IMR-90 (cell line): ENCODE measurements at regions not wholly inside any gene's neighbourhood (a gene's known extent, or its start where the extent isn't known, plus 50 kb on each side); places are given as distances from the start of the nearest gene placed in this dataset.

Experiments used
- ATAC-seq: fragments of 200-7000 bp; cut with Tn5 transposase; 2 replicates; pipeline ENCODE4 v1.9.1; 2020; ENCODE audit warnings: low read depth, mild to moderate bottlenecking, moderate library complexity
- BruUV-seq: library from RNA; stranded (reverse); fragments of 400-500 nt; replicated peaks from 2 replicates; lab custom pipeline; 2021; lab: Mats Ljungman, UMichigan
- CTCF ChIA-PET: fragments of 300-600 bp; formaldehyde crosslinking; extraction: SDS; loops from one replicate; lab custom pipeline; 2021; ENCODE audit warnings: antibody characterized with exemption; lab: Yijun Ruan, JAX
- POLR2A ChIA-PET: fragments of 300-600 bp; sonication (Branson Sonifier 250); formaldehyde crosslinking; loops from one replicate; lab custom pipeline; 2022; ENCODE audit warnings: antibody characterized with exemption; ENCODE audit not compliant: unreplicated experiment; lab: Charles Lee
- DNase-seq: peaks from one replicate; pipeline ENCODE4 v3.0.0; 2013
- H2AFZ ChIP-seq: replicated peaks from 2 replicates; pipeline ENCODE3; 2013; ENCODE audit warnings: low read length, mild to moderate bottlenecking; ENCODE audit not compliant: poor library complexity
- H2AK5ac ChIP-seq: 2 replicates; pipeline ENCODE4 v1.6.1; 2013; ENCODE audit warnings: low read depth, low read length, inconsistent platforms
- H2AK9ac ChIP-seq: replicated peaks from 2 replicates; pipeline ENCODE3; 2013; ENCODE audit warnings: mild to moderate bottlenecking, low read depth, low read length, moderate library complexity; ENCODE audit not compliant: poor library complexity
- H2BK120ac ChIP-seq: 2 replicates; pipeline ENCODE4 v1.6.1; 2013; ENCODE audit warnings: low read depth, low read length, inconsistent platforms
- H2BK15ac ChIP-seq: 3 replicates; pipeline ENCODE4 v1.6.1; 2013; ENCODE audit warnings: low read depth, low read length, inconsistent platforms
- H2BK20ac ChIP-seq: 2 replicates; pipeline ENCODE4 v1.6.1; 2013; ENCODE audit warnings: low read depth, mild to moderate bottlenecking, inconsistent platforms, low read length, moderate library complexity
- H2BK5ac ChIP-seq: 2 replicates; pipeline ENCODE4 v1.6.1; 2013; ENCODE audit warnings: mild to moderate bottlenecking, low read depth, low read length, inconsistent platforms; ENCODE audit not compliant: poor library complexity, severe bottlenecking
- H3K14ac ChIP-seq: replicated peaks from 2 replicates; pipeline ENCODE4 v1.6.1; 2013; ENCODE audit warnings: low read depth, low read length, inconsistent platforms
- H3K18ac ChIP-seq: 2 replicates; pipeline ENCODE4 v1.6.1; 2013; ENCODE audit warnings: low read depth, low read length, control low read depth
- H3K23ac ChIP-seq: 2 replicates; pipeline ENCODE4 v1.6.1; 2013; ENCODE audit warnings: low read depth, low read length, inconsistent platforms
- H3K27ac ChIP-seq: 2 replicates; pipeline ENCODE4 v1.5.1; 2013; ENCODE audit warnings: mild to moderate bottlenecking, control low read depth, low read length; ENCODE audit not compliant: insufficient read depth
- H3K27me3 ChIP-seq: 2 replicates; pipeline ENCODE4 v1.6.1; 2013; ENCODE audit warnings: low read length; ENCODE audit not compliant: control insufficient read depth, insufficient read depth
- H3K36me3 ChIP-seq: 2 replicates; pipeline ENCODE4 v1.6.1; 2013; ENCODE audit warnings: low read length, mixed read lengths; ENCODE audit not compliant: control insufficient read depth, insufficient read depth
- H3K4ac ChIP-seq: 2 replicates; pipeline ENCODE4 v1.6.1; 2013; ENCODE audit warnings: low read depth, low read length, inconsistent platforms
- H3K4me1 ChIP-seq: 2 replicates; pipeline ENCODE4 v1.6.1; 2013; ENCODE audit warnings: low read length, mixed read lengths; ENCODE audit not compliant: control insufficient read depth, insufficient read depth
- H3K4me2 ChIP-seq: 2 replicates; pipeline ENCODE4 v1.6.1; 2013; ENCODE audit warnings: low read depth, mild to moderate bottlenecking, control low read depth, low read length, moderate library complexity
- H3K4me3 ChIP-seq: 2 replicates; pipeline ENCODE4 v1.5.1; 2013; ENCODE audit warnings: low read depth, mild to moderate bottlenecking, control low read depth, low read length, moderate library complexity; ENCODE audit not compliant: insufficient read depth
- H3K56ac ChIP-seq: 2 replicates; pipeline ENCODE4 v1.6.1; 2013; ENCODE audit warnings: low read length, inconsistent platforms; ENCODE audit not compliant: insufficient read depth; ENCODE audit errors: extremely low read depth
- H3K79me1 ChIP-seq, 2 experiments: 2 replicates each; pipeline ENCODE4 v1.6.1; 2013; ENCODE audit warnings: low read length in 2 of 2, inconsistent platforms in 1 of 2, low read depth in 1 of 2
- H3K9ac ChIP-seq: 2 replicates; pipeline ENCODE4 v1.6.1; 2013; ENCODE audit warnings: low read depth, low read length, control low read depth
- H3K9me1 ChIP-seq: 2 replicates; pipeline ENCODE4 v1.6.1; 2013; ENCODE audit warnings: low read length, inconsistent platforms; ENCODE audit not compliant: insufficient read depth
- H3K9me3 ChIP-seq: 2 replicates; pipeline ENCODE4 v1.6.1; 2013; ENCODE audit warnings: low read length; ENCODE audit not compliant: control insufficient read depth, insufficient read depth
- H4K20me1 ChIP-seq: 2 replicates; pipeline ENCODE4 v1.6.1; 2013; ENCODE audit warnings: low read length, inconsistent platforms; ENCODE audit not compliant: insufficient read depth
- H4K5ac ChIP-seq: 2 replicates; pipeline ENCODE4 v1.6.1; 2013; ENCODE audit warnings: mild to moderate bottlenecking, low read depth, low read length, control low read depth
- H4K8ac ChIP-seq, 2 experiments: 2 replicates each; pipeline ENCODE4 v1.6.1; 2013; ENCODE audit warnings: low read depth in 2 of 2, low read length in 2 of 2, control low read depth in 1 of 2, inconsistent platforms in 1 of 2
- H4K91ac ChIP-seq: 2 replicates; pipeline ENCODE4 v1.6.1; 2013; ENCODE audit warnings: low read depth, low read length, inconsistent platforms; ENCODE audit not compliant: insufficient read depth
- BHLHE40 ChIP-seq: fragments of 150-350 bp; IDR thresholded peaks from 2 replicates; pipeline ENCODE4 v1.6.1; 2016; ENCODE audit warnings: mild to moderate bottlenecking, low read depth, low read length
- CEBPB ChIP-seq: IDR thresholded peaks from 2 replicates; pipeline ENCODE4 v1.6.1; 2012; ENCODE audit warnings: low read depth, low read length, improper control_type of control experiment
- CHD1 ChIP-seq: IDR thresholded peaks from 2 replicates; pipeline ENCODE4 v1.6.1; 2012; ENCODE audit warnings: low read depth, low read length, improper control_type of control experiment
- FOS ChIP-seq: fragments of 150-350 bp; IDR thresholded peaks from 2 replicates; pipeline ENCODE4 v1.6.1; 2016; ENCODE audit warnings: low read depth, low read length
- MAFK ChIP-seq: IDR thresholded peaks from 2 replicates; pipeline ENCODE4 v1.6.1; 2012; ENCODE audit warnings: low read depth, low read length, improper control_type of control experiment
- MAZ ChIP-seq: IDR thresholded peaks from 2 replicates; pipeline ENCODE4 v1.6.1; 2012; ENCODE audit warnings: low read depth, mild to moderate bottlenecking, low read length, improper control_type of control experiment, moderate library complexity, borderline replicate concordance
- MXI1 ChIP-seq: IDR thresholded peaks from 2 replicates; pipeline ENCODE4 v1.6.1; 2012; ENCODE audit warnings: low read depth, mild to moderate bottlenecking, low read length, moderate library complexity, borderline replicate concordance
- NFE2L2 ChIP-seq: fragments of 150-350 bp; IDR thresholded peaks from 2 replicates; pipeline ENCODE4 v1.6.1; 2016; ENCODE audit warnings: low read depth, mild to moderate bottlenecking, low read length
- RAD21 ChIP-seq: IDR thresholded peaks from 2 replicates; pipeline ENCODE4 v1.6.1; 2012; ENCODE audit warnings: low read length, improper control_type of control experiment
- RCOR1 ChIP-seq: IDR thresholded peaks from 2 replicates; pipeline ENCODE4 v1.6.1; 2012; ENCODE audit warnings: mild to moderate bottlenecking, low read length, improper control_type of control experiment; ENCODE audit not compliant: insufficient replicate concordance
- RFX5 ChIP-seq: IDR thresholded peaks from 2 replicates; pipeline ENCODE4 v1.8.0; 2012; ENCODE audit warnings: low read depth, mild to moderate bottlenecking, low read length, moderate library complexity
- WGBS, 2 experiments: methylation state at CpG; one replicate each; pipeline versions ENCODE4 v1.1.5 to v1.1.7; 2013; ENCODE audit warnings: missing lambda C conversion rate in 2 of 2; ENCODE audit not compliant: insufficient read length in 1 of 2; ENCODE audit errors: extremely low coverage in 2 of 2; 5-methylcytosine and 5-hydroxymethylcytosine counted together
- dilution Hi-C: fragments of 300-500 bp; cut with HindIII; formaldehyde crosslinking; loops from one replicate; pipeline ENCODE4 v1.14.3; 2018; ENCODE audit warnings: low sequenced_read_pairs; ENCODE audit not compliant: unreplicated experiment
- in situ Hi-C: fragments of 300-500 bp; cut with MboI; formaldehyde crosslinking; loops from 3 replicates; pipeline ENCODE4 v1.14.3; 2019; ENCODE audit warnings: low sequenced_read_pairs, inconsistent platforms, mixed read lengths
- intact Hi-C: fragments of 100-400 bp; cut with micrococcal nuclease; formaldehyde crosslinking; loops from 2 replicates; pipeline ENCODE4 v1.10.0; 2022
- TF ChIP-seq, protein P1 (sequence below): fragments of 150-350 bp; IDR thresholded peaks from 2 replicates; pipeline ENCODE4 v1.6.1; 2017; ENCODE audit warnings: mild to moderate bottlenecking, antibody characterized with exemption, low read length, low read depth
- TF ChIP-seq, protein P2 (sequence below): conservative IDR thresholded peaks from 2 replicates; pipeline ENCODE4 v1.5.1; 2012; ENCODE audit warnings: mild to moderate bottlenecking, low read depth, low read length, improper control_type of control experiment
- TF ChIP-seq, protein P3 (sequence below): fragments of 150-350 bp; IDR thresholded peaks from 2 replicates; pipeline ENCODE4 v1.6.1; 2016; ENCODE audit warnings: low read depth, mild to moderate bottlenecking, low read length, moderate library complexity, borderline replicate concordance

DNA sequence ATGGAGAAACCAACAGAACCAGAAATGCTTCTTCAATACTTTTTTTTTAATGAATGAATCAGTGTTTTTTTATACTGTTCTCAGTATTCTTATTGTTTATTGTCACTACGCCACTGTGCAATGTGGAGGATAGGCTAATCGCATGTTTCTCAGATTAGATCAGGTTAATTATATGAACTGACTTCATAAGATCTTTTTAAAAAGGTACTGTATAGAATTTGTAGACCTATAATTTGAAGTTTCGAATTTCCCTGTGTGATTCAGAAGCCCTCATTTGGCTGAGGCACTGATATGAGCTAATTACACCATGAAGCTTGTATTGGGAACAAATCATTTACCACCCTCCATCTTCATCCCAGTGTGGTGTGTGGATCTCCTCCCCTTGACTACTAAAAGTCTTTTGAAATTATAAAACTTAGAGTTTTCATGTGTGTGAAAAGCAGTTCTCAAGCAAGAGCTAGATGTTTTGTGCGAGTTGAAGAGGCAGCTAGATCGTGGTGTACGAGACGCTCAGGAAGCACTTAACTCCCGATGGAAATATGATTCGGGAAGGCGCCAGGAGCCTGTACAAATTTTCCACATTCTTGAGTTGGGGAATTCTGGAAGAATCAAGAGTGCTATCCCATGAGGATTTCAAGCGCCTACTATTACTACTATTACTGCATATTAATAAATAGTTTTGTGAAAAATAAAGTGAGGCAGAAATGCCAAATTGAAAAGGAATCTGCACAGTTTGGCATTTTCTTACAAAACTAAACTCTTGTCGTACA is 52.1 kb upstream of the KCNE2 start:
- Histone ChIP-seq H2BK20ac (no peak overlapping the region), H3K4me1 (no peaks in the 10 kb centered on the region), H2AK9ac (no peak overlapping the region), H3K9ac (no peak overlapping the region), H3K4ac (no peak overlapping the region), H3K14ac (no peak overlapping the region), H4K91ac (no peak overlapping the region), H4K8ac (no peak overlapping the region), H3K9me3 (no peaks in the 10 kb centered on the region), H3K4me3 (no peak overlapping the region), H2AFZ (no peak overlapping the region), H3K9me1 (peaks cover 3% of the 10 kb centered on the region; the same call in 1 of the 2 replicates), H2BK120ac (no peak overlapping the region), H3K4me2 (no peak overlapping the region), H2AK5ac (no peak overlapping the region), H3K27me3 (peaks cover 16% of the 10 kb centered on the region), H4K5ac (no peak overlapping the region), H3K79me1 (no peaks in the 10 kb centered on the region), H3K56ac (no peak overlapping the region), H4K20me1 (no peaks in the 10 kb centered on the region), H2BK5ac (no peak overlapping the region), H3K27ac (no peak overlapping the region), H3K18ac (no peak overlapping the region), H2BK15ac (no peak overlapping the region), H3K23ac (no peak overlapping the region), H3K36me3 (no peaks in the 10 kb centered on the region)
- dilution Hi-C loops (no loop called here), in situ Hi-C loops (no loop called here), intact Hi-C loops (no loop called here)
- POLR2A ChIA-PET: no interaction called here
- no CpG with 5 or more reads among the region's 12 CpGs for WGBS, 2 experiments
- TF ChIP-seq CEBPB (no peak), RFX5 (no peak), MAZ (no peak), RCOR1 (no peak), BHLHE40 (no peak), MAFK (no peak), RAD21 (no peak), NFE2L2 (no peak), MXI1 (no peak), CHD1 (no peak), FOS (no peak)
- TF ChIP-seq, protein P1, sequence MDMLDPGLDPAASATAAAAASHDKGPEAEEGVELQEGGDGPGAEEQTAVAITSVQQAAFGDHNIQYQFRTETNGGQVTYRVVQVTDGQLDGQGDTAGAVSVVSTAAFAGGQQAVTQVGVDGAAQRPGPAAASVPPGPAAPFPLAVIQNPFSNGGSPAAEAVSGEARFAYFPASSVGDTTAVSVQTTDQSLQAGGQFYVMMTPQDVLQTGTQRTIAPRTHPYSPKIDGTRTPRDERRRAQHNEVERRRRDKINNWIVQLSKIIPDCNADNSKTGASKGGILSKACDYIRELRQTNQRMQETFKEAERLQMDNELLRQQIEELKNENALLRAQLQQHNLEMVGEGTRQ: no peak
- TF ChIP-seq, protein P2, sequence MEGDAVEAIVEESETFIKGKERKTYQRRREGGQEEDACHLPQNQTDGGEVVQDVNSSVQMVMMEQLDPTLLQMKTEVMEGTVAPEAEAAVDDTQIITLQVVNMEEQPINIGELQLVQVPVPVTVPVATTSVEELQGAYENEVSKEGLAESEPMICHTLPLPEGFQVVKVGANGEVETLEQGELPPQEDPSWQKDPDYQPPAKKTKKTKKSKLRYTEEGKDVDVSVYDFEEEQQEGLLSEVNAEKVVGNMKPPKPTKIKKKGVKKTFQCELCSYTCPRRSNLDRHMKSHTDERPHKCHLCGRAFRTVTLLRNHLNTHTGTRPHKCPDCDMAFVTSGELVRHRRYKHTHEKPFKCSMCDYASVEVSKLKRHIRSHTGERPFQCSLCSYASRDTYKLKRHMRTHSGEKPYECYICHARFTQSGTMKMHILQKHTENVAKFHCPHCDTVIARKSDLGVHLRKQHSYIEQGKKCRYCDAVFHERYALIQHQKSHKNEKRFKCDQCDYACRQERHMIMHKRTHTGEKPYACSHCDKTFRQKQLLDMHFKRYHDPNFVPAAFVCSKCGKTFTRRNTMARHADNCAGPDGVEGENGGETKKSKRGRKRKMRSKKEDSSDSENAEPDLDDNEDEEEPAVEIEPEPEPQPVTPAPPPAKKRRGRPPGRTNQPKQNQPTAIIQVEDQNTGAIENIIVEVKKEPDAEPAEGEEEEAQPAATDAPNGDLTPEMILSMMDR: no peak
- TF ChIP-seq, protein P3, sequence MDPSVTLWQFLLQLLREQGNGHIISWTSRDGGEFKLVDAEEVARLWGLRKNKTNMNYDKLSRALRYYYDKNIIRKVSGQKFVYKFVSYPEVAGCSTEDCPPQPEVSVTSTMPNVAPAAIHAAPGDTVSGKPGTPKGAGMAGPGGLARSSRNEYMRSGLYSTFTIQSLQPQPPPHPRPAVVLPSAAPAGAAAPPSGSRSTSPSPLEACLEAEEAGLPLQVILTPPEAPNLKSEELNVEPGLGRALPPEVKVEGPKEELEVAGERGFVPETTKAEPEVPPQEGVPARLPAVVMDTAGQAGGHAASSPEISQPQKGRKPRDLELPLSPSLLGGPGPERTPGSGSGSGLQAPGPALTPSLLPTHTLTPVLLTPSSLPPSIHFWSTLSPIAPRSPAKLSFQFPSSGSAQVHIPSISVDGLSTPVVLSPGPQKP: no peak
- ATAC-seq (no peak), DNase-seq (no peak)
- no TSS peak for BruUV-seq
- CTCF ChIA-PET: interaction anchor here (0.5 kb wide), 1 partner anchor 10 kb away, joined by 3 read pairs; no protein-coding TSS in a partner anchor
